OCI-LY3 (cell line): ENCODE measurements at regions not wholly inside any gene's neighbourhood (a gene's known extent, or its start where the extent isn't known, plus 50 kb on each side); places are given as distances from the start of the nearest gene placed in this dataset.

Source experiments
- H2AFZ ChIP-seq: fragments of 200-600, 300-600 bp; shearing (Covaris generic); 2 replicates; pipeline ENCODE4 v1.6.0; 2014; ENCODE audit warnings: antibody characterized with exemption, low read depth, low read length
- H3K27ac ChIP-seq: fragments of 200-600, 300-600 bp; sonication (generic); 2 replicates; pipeline ENCODE4 v1.5.1; 2014; ENCODE audit warnings: mild to moderate bottlenecking, low read length, moderate library complexity, mixed read lengths
- H3K27me3 ChIP-seq: fragments of 200-600, 300-600 bp; sonication (generic); 2 replicates; pipeline ENCODE4 v1.6.1; 2014; ENCODE audit warnings: low read depth, low read length, mixed read lengths
- H3K36me3 ChIP-seq: fragments of 200-600, 300-600 bp; sonication (generic); replicated peaks from 2 replicates; pipeline ENCODE3; 2014; ENCODE audit warnings: low read depth, low read length, mixed read lengths
- H3K4me1 ChIP-seq: fragments of 300-600, 200-600 bp; sonication (generic); 2 replicates; pipeline ENCODE4 v1.6.1; 2014; ENCODE audit warnings: low read length, mixed read lengths
- H3K4me2 ChIP-seq: fragments of 200-600, 300-600 bp; sonication (generic); 2 replicates; pipeline ENCODE4 v1.6.1; 2014; ENCODE audit warnings: low read length, mixed read lengths
- H3K4me3 ChIP-seq: fragments of 300-600, 200-600 bp; sonication (generic); 2 replicates; pipeline ENCODE4 v1.5.1; 2014; ENCODE audit warnings: antibody characterized with exemption, mild to moderate bottlenecking, low read length, moderate library complexity
- H3K79me2 ChIP-seq: fragments of 300-600, 200-600 bp; shearing (Covaris generic); 2 replicates; pipeline ENCODE4 v1.6.1; 2014; ENCODE audit warnings: mild to moderate bottlenecking, low read length, mixed read lengths
- H3K9ac ChIP-seq: fragments of 300-600, 200-600 bp; shearing (Covaris generic); 2 replicates; pipeline ENCODE4 v1.6.0; 2014; ENCODE audit warnings: mild to moderate bottlenecking, low read length, moderate library complexity
- H3K9me3 ChIP-seq: fragments of 200-600, 300-600 bp; shearing (Covaris generic); 2 replicates; pipeline ENCODE4 v1.6.1; 2014; ENCODE audit warnings: low read length, mixed read lengths; ENCODE audit not compliant: insufficient read depth
- H4K20me1 ChIP-seq: fragments of 200-600, 300-600 bp; sonication (generic); 2 replicates; pipeline ENCODE4 v1.6.1; 2016; ENCODE audit warnings: low read length, mixed read lengths; ENCODE audit not compliant: insufficient read depth
- CTCF ChIP-seq: fragments of 200-600, 300-600 bp; sonication (generic); IDR thresholded peaks from 2 replicates; pipeline ENCODE4 v1.5.1; 2014; ENCODE audit warnings: antibody characterized with exemption, low read length, low read depth
- EZH2phosphoT487 ChIP-seq: fragments of 200-600 bp; shearing (Covaris generic); IDR thresholded peaks from 2 replicates; pipeline ENCODE4 v1.6.1; 2018; ENCODE audit warnings: antibody characterized with exemption, mixed run types, low read depth

- Histone ChIP-seq H3K79me2 (no peaks in the 10 kb centered on the region), H3K27ac (no peak overlapping the region), H3K4me1 (no peaks in the 10 kb centered on the region), H2AFZ (no peak overlapping the region), H3K36me3 (no peaks in the 10 kb centered on the region), H3K9me3 (no peaks in the 10 kb centered on the region), H3K4me2 (no peak overlapping the region), H3K4me3 (no peak overlapping the region), H3K9ac (no peak overlapping the region), H4K20me1 (no peaks in the 10 kb centered on the region), H3K27me3 (no peaks in the 10 kb centered on the region)
- TF ChIP-seq EZH2phosphoT487 (no peak), CTCF (no peak)
Measured at GRCh38 chr22:48539261-48539660, 1288.4 kb downstream of the BRD1 start.

GRCh38 chr22:48538291-48538820, 1289.3 kb downstream of the BRD1 start:
- Histone ChIP-seq H3K4me2 (no peak overlapping the region), H3K27ac (no peak overlapping the region), H3K4me3 (no peak overlapping the region), H3K79me2 (no peaks in the 10 kb centered on the region), H3K4me1 (no peaks in the 10 kb centered on the region), H3K36me3 (no peaks in the 10 kb centered on the region), H4K20me1 (no peaks in the 10 kb centered on the region), H3K9me3 (no peaks in the 10 kb centered on the region), H3K27me3 (no peaks in the 10 kb centered on the region), H2AFZ (no peak overlapping the region), H3K9ac (no peak overlapping the region)
- TF ChIP-seq CTCF (no peak), EZH2phosphoT487 (no peak)

GRCh38 chr22:48537343-48537680, 1290.4 kb downstream of the BRD1 start:
- no peak overlapping the region for H3K9ac ChIP-seq
- H3K4me1 ChIP-seq = no peaks in the 10 kb centered on the region
- H3K9me3 ChIP-seq = no peaks in the 10 kb centered on the region
- no peaks in the 10 kb centered on the region for H3K27me3 ChIP-seq
- H4K20me1 ChIP-seq = no peaks in the 10 kb centered on the region
- no peak overlapping the region for H3K4me3 ChIP-seq
- TF ChIP-seq EZH2phosphoT487 (no peak), CTCF (no peak)
- no peak overlapping the region for H3K27ac ChIP-seq
- H3K36me3 ChIP-seq = no peaks in the 10 kb centered on the region
- no peak overlapping the region for H2AFZ ChIP-seq
- H3K4me2 ChIP-seq = no peak overlapping the region
- H3K79me2 ChIP-seq = no peaks in the 10 kb centered on the region

- Histone ChIP-seq H3K4me2 (no peak overlapping the region), H3K9me3 (no peaks in the 10 kb centered on the region), H4K20me1 (no peaks in the 10 kb centered on the region), H3K27ac (no peak overlapping the region), H3K79me2 (no peaks in the 10 kb centered on the region), H3K4me3 (no peak overlapping the region), H3K9ac (no peak overlapping the region), H2AFZ (no peak overlapping the region), H3K4me1 (no peaks in the 10 kb centered on the region), H3K36me3 (no peaks in the 10 kb centered on the region), H3K27me3 (no peaks in the 10 kb centered on the region)
- TF ChIP-seq CTCF (no peak), EZH2phosphoT487 (no peak)
Measured at GRCh38 chr22:48536541-48537342, 1290.9 kb downstream of the BRD1 start.
